ENCODE measurements at regions not wholly inside any gene's neighbourhood (a gene's known extent, or its start where the extent isn't known, plus 50 kb on each side); places are given as distances from the start of the nearest gene placed in this dataset.

DNA sequence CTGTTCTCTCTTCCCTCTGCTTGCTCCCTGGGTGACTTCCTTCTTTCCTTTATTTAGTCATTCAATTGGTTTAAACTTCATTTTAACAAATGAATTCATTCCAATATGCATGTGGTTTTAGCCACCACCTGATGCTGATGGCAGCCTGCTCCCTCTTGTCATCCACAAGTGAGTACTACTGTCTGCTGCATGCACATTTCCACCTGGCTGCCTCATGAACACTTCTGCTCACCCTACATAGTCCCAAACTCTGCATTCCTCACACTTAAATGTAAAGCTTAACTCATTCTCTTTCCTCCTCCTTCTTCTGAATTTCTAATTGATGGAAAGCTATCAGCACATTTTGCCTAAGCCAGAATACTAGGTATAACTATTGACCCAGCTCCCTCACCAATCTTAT is 184.7 kb upstream of the ZNF462 start:
- no peaks in the 10 kb centered on the region for H3K4me1 Mint-ChIP-seq (ENCODE audit: unreplicated experiment)
- peaks cover 1% of the 10 kb centered on the region for H3K27me3 Mint-ChIP-seq (ENCODE audit: unreplicated experiment)
- no peak overlapping the region for H3K4me3 Mint-ChIP-seq (ENCODE audit: unreplicated experiment)
- no peaks in the 10 kb centered on the region for H3K36me3 Mint-ChIP-seq (ENCODE audit: low read depth, unreplicated experiment)
- no peak overlapping the region for H3K27ac Mint-ChIP-seq (ENCODE audit: unreplicated experiment)
- no peak for DNase-seq (ENCODE audit: low spot score)
- no peak for TF ChIP-seq CTCF (IDR thresholded peaks at IDR 0.05; ENCODE audit: unreplicated experiment)
- H3K9me3 Mint-ChIP-seq (ENCODE audit: unreplicated experiment), result no peaks in the 10 kb centered on the region

- no peak for DNase-seq (ENCODE audit: low spot score)
- H3K4me1 Mint-ChIP-seq (ENCODE audit: unreplicated experiment), result no peaks in the 10 kb centered on the region
- TF ChIP-seq CTCF (IDR thresholded peaks at IDR 0.05; ENCODE audit: unreplicated experiment), result no peak
- no peak overlapping the region for H3K4me3 Mint-ChIP-seq (ENCODE audit: unreplicated experiment)
- peaks cover under 1% of the 10 kb centered on the region for H3K27me3 Mint-ChIP-seq (ENCODE audit: unreplicated experiment)
- H3K9me3 Mint-ChIP-seq (ENCODE audit: unreplicated experiment), result no peaks in the 10 kb centered on the region
- H3K27ac Mint-ChIP-seq (ENCODE audit: unreplicated experiment), result no peak overlapping the region
- no peaks in the 10 kb centered on the region for H3K36me3 Mint-ChIP-seq (ENCODE audit: low read depth, unreplicated experiment)
These were observed 180.5 kb upstream of the ZNF462 start for GRCh38 chr9:106682420-106682819.

GRCh38 chr9:106683454-106683853 is 179.5 kb upstream of the ZNF462 start:
- H3K27me3 Mint-ChIP-seq (ENCODE audit: unreplicated experiment), result no peaks in the 10 kb centered on the region
- DNase-seq (ENCODE audit: low spot score), result no peak
- no peaks in the 10 kb centered on the region for H3K36me3 Mint-ChIP-seq (ENCODE audit: low read depth, unreplicated experiment)
- H3K4me3 Mint-ChIP-seq (ENCODE audit: unreplicated experiment), result no peak overlapping the region
- H3K4me1 Mint-ChIP-seq (ENCODE audit: unreplicated experiment), result no peaks in the 10 kb centered on the region
- no peak overlapping the region for H3K27ac Mint-ChIP-seq (ENCODE audit: unreplicated experiment)
- no peak for TF ChIP-seq CTCF (IDR thresholded peaks at IDR 0.05; ENCODE audit: unreplicated experiment)
- no peaks in the 10 kb centered on the region for H3K9me3 Mint-ChIP-seq (ENCODE audit: unreplicated experiment)

DNA sequence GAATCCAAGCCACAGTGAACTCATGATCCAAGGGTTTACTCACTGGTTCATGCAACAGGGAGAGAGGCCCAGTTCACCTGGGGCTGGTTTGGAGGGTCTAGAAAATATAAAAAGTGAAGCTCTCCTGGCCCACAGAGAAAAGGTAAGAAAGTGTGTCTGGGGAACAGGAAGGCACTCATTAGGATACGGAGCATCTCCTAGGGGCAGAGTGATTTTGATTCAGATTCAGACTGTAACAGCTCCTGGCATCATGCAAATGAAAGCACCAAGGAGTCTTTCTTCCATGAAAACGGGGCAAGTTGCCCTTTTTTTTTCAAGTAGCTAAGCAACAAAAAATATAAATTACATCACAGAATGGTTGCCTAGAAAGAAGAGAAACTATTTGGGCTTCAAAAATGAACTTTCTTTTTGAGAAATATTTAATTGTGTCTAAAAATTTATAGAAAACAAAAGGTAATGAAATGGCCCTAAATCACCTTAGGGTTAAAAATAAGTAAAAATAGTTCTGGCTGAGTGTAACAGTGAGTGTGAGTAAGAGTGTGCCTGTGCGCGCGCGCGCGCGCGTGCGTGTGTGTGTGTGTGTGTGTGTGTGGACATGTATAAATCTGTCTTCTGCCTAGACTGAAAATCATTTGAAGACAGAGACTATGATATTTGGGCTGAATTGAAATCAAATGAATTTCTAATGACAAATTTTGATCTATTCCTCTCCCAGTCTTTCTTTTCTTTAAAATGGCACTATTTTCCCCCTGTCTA is 177.8 kb upstream of the ZNF462 start:
- Mint-ChIP-seq H3K27ac (ENCODE audit: unreplicated experiment) (no peak overlapping the region), H3K4me3 (ENCODE audit: unreplicated experiment) (no peak overlapping the region), H3K36me3 (ENCODE audit: low read depth, unreplicated experiment) (no peaks in the 10 kb centered on the region), H3K4me1 (ENCODE audit: unreplicated experiment) (no peaks in the 10 kb centered on the region), H3K9me3 (ENCODE audit: unreplicated experiment) (no peaks in the 10 kb centered on the region), H3K27me3 (ENCODE audit: unreplicated experiment) (no peaks in the 10 kb centered on the region)
- DNase-seq (ENCODE audit: low spot score), result no peak
- TF ChIP-seq CTCF (IDR thresholded peaks at IDR 0.05; ENCODE audit: unreplicated experiment), result no peak

DNA sequence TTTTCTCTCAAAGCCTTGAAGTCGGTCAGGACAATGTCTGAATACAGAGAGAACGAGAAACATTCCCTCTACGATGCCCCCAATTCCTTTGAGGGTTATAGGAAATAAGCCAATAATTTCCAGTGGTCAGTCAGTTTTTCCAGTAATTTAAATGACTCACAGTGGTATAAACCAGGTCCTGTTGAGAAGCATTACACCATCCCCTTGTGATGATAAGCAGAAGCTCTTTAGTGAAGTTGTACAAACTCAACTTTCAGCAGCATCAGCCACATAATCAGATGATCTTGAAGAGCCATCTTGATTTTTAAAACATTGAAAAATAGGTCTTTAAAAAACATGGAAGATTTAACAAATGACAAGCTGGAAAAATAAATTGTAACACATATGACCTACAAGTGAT is 173.9 kb upstream of the ZNF462 start:
- no peak for TF ChIP-seq CTCF (IDR thresholded peaks at IDR 0.05; ENCODE audit: unreplicated experiment)
- Mint-ChIP-seq H3K27me3 (ENCODE audit: unreplicated experiment) (no peaks in the 10 kb centered on the region), H3K4me3 (ENCODE audit: unreplicated experiment) (no peak overlapping the region), H3K4me1 (ENCODE audit: unreplicated experiment) (no peaks in the 10 kb centered on the region), H3K9me3 (ENCODE audit: unreplicated experiment) (no peaks in the 10 kb centered on the region), H3K27ac (ENCODE audit: unreplicated experiment) (no peak overlapping the region), H3K36me3 (ENCODE audit: low read depth, unreplicated experiment) (no peaks in the 10 kb centered on the region)
- no peak for DNase-seq (ENCODE audit: low spot score)
